Stimulated activated CD4-positive, alpha-beta T cell treated with anti-CD3 and anti-CD28 coated beads, Interleukin-2, amount 100 ng/mL, for 48 hours (primary cell): ENCODE measurements at regions not wholly inside any gene's neighbourhood (a gene's known extent, or its start where the extent isn't known, plus 50 kb on each side); places are given as distances from the start of the nearest gene placed in this dataset.

Experiments
- DNase-seq, 2 donors: peaks; one replicate each; pipeline ENCODE4 v3.0.0-alpha.2; 2020

GRCh38 chr6:25041485-25042035 is 105.8 kb upstream of the RIPOR2 start:
- DNase-seq, result no peak

- DNase-seq, result no peak
Measured at GRCh38 chr6:25042036-25042521, 106.3 kb upstream of the RIPOR2 start.

DNA sequence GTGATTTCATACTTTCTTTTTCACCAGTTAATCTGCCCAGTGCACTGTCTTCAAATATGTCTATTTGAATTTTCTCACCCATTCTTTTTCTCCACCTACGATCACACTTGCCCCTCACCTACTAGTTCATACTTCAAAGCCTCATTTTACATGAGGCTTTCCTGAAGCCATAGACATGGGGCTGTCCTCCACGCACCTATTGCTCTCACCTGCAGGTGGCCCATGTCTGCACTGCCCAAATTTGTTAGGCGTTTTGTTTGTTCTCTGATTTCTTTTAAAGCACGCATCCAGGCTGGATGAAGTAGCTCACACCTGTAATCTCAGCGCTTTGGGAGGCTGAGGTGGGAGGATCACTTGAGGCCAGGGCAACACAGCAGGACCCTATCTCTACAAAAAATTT is 106.8 kb upstream of the RIPOR2 start:
- no peak for DNase-seq

DNA sequence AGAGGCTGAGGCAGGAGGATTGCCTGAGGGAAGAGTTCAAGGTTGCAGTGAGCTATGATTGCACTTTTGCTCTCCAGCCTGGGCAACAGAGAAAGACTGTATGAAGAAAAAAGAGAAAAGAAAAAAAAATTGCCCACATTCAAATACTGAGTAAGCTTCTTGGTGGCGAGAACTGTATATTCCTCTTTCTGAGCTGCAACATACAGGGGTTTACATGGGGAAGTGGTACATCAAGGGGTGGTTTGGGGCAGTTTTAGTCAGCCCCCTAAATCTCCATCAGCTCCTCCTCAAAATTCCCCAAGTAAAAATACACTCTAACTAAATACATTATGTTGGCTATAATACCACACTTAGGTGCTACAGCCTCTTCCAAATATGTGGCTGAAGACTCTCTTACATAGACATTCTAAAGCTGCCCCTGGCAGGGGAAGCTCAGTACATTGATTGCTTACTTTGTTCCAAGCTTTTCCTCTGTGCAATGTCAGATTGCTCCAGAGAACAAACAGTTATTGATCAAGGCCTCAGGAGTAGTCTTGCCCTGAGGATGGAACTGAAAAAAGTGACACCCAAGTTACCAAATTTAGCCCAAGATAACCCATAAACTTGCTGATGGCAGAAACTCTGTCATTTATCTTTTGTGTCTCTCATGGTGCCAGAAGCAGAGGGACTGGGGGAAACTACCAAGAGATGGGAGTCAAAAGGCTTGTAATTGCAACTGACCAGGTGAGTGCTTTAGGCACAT is 107.4 kb upstream of the RIPOR2 start:
- DNase-seq, result no peak

- DNase-seq, result no peak
Measured at GRCh38 chr6:25043892-25044291, 108.1 kb upstream of the RIPOR2 start.

DNA sequence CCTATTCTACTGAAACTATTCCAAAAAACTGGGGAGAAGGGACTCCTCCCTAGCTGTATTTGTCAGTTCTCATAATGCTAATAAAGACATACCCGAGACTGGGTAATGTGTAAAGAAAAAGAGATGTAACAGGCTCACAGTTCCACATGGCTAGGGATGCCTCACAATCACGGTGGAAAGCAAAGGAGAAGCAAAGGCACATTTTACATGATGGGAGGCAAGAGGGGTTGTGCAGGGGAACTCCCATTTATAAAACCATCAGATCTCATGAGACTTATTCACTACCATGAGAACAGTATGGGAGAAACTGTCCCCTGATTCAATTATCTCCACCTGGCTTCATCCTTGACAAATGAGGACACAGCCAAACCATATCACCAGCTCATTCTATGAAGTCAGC is 111.2 kb upstream of the RIPOR2 start:
- no peak for DNase-seq

DNA sequence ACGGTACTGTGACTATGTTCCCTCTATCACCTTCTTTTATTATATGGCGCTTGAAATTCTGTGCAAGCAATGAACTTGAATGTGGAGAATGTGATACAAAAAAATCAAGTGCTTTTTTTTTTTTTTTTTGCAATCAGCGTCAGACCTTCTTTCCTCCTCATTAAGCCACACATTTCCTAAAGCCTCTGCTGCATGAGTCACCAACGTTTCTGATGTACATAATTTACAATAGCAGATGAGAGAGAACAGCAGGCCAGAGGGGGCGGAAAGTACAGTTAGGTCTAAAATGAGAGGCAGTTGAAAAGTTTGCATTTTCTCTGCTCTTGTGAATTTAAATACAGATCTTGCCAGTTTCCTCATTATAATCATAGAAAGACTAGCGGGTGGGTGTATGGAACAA is 114.6 kb upstream of the RIPOR2 start:
- no peak for DNase-seq

DNA sequence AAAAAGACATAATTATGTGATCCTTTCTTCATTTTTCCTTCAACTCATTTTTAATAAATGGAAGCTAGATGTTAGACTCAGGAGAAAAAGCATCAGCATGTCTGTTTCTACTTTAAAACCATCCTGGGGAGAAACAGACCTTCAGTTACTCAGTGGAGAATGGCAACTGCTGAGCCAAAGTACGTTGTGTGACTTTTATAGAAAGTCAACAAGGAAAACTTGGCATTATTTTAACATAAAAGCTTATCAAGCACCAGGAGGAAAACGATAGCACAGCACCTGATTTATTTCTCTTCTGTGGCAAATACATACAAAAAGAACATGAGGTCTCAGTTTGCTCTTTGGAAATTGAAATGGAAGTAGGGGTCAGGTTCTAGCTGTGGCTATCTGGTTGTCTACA is 115.3 kb upstream of the RIPOR2 start:
- no peak for DNase-seq

- no peak for DNase-seq
Measured at GRCh38 chr6:25052181-25052580, 116.4 kb upstream of the RIPOR2 start.

- DNase-seq, result no peak
Measured at GRCh38 chr6:25053875-25054371, 118.2 kb upstream of the RIPOR2 start.

GRCh38 chr6:25054469-25054868 is 118.7 kb upstream of the RIPOR2 start:
- DNase-seq, result no peak

GRCh38 chr6:25056130-25056529 is 120.4 kb upstream of the RIPOR2 start:
- peak in 1 of 2 donors; percentile 32 for DNase-seq

- no peak for DNase-seq
Measured at GRCh38 chr6:25057111-25057905, 121.5 kb upstream of the RIPOR2 start.

DNA sequence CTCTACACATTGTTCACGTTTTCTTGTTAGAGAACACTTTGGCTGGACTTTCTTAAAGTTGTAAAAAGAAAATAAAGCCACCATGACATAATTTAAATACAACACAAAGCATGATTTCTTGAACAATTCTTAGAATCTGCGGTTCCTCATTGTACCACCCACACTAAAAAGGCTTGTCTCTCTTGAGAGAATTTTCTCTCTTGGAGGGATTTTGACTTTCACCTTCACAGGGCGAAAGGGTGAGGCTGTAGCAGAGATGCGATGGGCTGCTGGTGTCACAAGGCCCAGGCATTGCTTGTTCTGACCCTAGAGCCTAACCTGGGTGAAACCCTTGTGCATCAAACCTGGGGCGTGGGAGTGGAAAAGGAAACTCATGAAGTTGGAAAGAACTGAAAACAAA is 122.7 kb upstream of the RIPOR2 start:
- no peak for DNase-seq

- DNase-seq, result no peak
Measured at GRCh38 chr6:25058941-25059340, 123.2 kb upstream of the RIPOR2 start.

GRCh38 chr6:25060522-25060921 is 124.8 kb upstream of the RIPOR2 start:
- DNase-seq, result no peak

DNA sequence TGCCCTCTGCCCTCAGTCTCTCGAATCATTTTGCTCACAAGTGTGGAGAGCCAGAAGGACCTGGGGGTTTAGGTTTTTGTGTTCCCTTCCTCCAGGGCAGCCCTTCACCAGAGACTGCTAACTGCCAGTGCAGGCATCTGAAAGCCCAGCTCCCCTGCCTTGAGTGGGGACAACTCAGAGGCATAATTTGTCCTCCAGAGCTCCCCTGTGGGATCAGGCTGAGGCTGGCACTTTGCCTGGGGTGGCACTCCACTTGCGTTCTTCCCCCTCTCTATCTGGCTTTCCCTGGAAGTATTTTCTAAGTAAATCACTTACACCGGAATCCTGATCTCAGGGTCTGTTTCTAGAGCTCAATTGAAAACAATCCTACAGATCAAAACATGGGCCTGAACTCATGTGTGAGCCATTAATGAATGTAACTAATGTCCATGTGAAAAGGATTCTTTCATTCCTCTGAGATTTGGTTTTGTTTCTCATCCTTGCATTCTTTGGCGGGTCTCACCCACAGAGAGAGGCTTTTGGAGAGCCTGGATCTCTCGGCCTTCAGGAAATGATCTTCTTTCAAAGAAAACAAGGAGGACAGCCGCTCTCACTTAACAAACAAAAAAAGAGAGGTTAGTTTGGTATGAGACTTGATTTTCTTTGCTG is 125.7 kb upstream of the RIPOR2 start:
- DNase-seq, result no peak

DNA sequence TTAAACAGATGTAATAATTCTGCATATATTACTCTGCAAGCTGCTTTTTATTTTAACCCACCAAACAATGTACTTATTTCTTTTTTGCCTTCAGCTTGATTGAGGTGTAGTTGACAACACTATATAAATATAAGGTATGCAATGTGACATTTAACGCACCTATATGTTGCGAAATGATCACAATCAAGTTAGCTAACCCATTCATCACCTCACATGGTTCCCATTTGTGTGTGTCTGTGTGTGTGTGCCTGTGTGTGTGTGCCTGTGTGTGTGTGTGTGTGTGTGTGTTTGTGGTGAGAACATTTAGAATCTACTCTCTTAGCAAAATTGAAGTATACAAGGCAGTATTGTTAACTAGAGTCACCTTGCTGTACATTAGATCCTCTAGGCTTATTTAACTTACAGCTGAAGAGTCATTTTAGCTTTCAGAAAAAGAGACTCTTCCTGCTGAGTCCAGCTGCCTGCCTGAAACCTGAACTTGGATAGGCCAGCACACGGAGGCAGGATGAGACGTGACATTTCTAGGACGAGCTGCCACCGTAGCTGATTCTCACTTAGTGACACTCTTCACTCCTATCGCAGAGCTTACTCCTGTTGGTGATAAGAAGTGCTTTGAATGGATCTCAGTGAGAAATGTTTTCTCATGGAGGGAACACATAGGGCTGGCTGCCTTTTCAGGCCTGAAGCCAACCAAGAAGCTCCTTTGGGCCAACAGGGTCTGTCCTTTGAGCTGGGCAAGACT is 126.5 kb upstream of the RIPOR2 start:
- no peak for DNase-seq

DNA sequence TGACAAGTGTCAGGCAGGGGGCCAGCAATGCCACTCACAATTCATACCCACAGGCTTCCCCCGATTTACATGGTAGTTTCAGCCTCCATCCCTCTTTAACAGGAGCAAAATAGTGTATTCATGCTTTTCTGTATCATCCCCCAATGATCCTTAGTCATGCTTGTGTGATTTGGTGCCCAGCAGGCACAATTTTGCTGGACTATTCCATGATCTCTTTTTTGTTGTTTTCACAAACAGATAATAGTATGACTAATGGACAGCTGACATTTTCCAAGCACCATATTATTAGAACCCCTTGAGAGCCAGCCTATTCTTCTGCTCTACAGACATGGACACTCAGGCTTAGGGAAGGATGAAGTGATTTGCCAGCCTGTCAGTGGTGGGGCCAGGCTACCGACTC is 128.2 kb upstream of the RIPOR2 start:
- DNase-seq, result no peak

- DNase-seq, result no peak
Measured at GRCh38 chr6:25065666-25066065, 129.9 kb upstream of the RIPOR2 start.

DNA sequence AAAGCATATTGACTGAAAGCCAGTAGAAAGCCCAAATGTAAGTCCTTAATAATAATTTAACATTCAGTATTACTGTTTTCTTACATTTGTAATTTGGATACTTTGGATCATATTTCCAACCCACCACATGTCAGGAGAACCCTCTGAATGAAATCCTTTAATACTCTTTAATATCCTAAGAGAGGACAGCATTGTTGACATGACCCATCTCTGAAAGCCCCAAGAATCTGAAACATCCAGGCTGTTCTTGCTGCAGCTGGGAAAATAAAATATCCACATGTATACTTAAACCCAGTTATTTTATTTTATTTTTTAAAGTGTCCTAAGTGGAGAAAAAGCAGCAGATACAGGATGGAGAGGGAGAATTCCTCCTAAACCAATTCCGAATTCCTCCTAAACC is 130.8 kb upstream of the RIPOR2 start:
- DNase-seq, result no peak

DNA sequence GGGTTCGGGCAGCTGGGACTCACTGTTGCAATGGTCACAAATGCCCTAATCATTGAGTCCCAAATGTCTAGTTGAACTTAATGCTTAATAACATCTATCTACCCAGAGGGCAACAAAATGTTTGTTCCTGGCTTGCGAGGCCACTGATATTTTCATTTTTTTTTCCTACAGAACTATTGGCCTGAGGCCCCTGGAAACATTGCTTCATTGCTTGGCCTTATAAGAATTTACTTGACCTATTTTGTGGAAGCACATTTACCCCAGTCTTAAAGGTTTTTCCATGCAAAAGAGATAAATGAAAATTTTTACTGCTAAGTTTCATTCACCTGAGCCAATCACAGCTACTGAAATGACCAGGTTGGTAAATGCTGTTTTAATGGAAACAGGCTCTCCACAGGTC is 133.1 kb upstream of the RIPOR2 start:
- no peak for DNase-seq
